K562 (cell line): ENCODE measurements at regions not wholly inside any gene's neighbourhood (a gene's known extent, or its start where the extent isn't known, plus 50 kb on each side); places are given as distances from the start of the nearest gene placed in this dataset.

Experiments used
- ATAC-seq: fragments of 200-7000 bp; cut with Tn5 transposase; 3 replicates; pipeline ENCODE4 v1.9.1; 2020; ENCODE audit warnings: moderate library complexity
- BruUV-seq: library from RNA; stranded (reverse); fragments of 400-500 nt; replicated peaks from 2 replicates; lab custom pipeline; 2021; lab: Mats Ljungman, UMichigan
- CTCF ChIA-PET: fragments of 300-600 bp; formaldehyde crosslinking; extraction: SDS; loops from one replicate; lab custom pipeline; 2021; ENCODE audit warnings: low intra/inter-chr PET ratio; lab: Yijun Ruan, JAX
- POLR2A ChIA-PET: fragments of 300-600, 350-650 bp; sonication (Branson Sonifier 250); formaldehyde crosslinking; extraction: SDS; loops from one replicate; lab custom pipeline; 2021; ENCODE audit warnings: antibody characterized with exemption, inconsistent platforms; lab: Yijun Ruan, JAX
- DNase-seq, 4 experiments: peaks; one replicate each; pipeline versions ENCODE4 v3.0.0 to v3.0.0-alpha.2; 2011 to 2018; ENCODE audit warnings: low spot score in 3 of 4, mixed read lengths in 3 of 4; ENCODE audit errors: extremely low read depth in 1 of 4
- FAIRE-seq: peaks from 2 replicates; lab custom pipeline; 2011; peaks lifted over from hg19 to GRCh38; lab: Jason Lieb, UNC
- H2AFZ ChIP-seq: 2 replicates; pipeline ENCODE4 v1.6.0; 2011; ENCODE audit warnings: low read depth, low read length, control low read depth, inconsistent platforms
- H3K27ac ChIP-seq: fragments of 200-600 bp; 3 replicates; pipeline ENCODE4 v1.8.0; 2011; ENCODE audit warnings: low read depth, mild to moderate bottlenecking, control low read depth, inconsistent platforms, low read length, moderate library complexity, mixed read lengths; ENCODE audit errors: extremely low read depth
- H3K27me3 ChIP-seq, 2 experiments: fragments of 300-600 bp in 1 of 2; 2 replicates in 1 of 2; 3 replicates in 1 of 2; pipeline versions ENCODE4 v1.6.0 to v1.8.0; 2011; ENCODE audit warnings: inconsistent platforms in 2 of 2, low read length in 2 of 2, mild to moderate bottlenecking in 1 of 2, mixed read lengths in 1 of 2, moderate library complexity in 1 of 2; ENCODE audit not compliant: control insufficient read depth in 2 of 2, insufficient read depth in 2 of 2
- H3K36me3 ChIP-seq: fragments of 300-600 bp; 3 replicates; pipeline ENCODE4 v1.8.0; 2011; ENCODE audit warnings: mild to moderate bottlenecking, low read length, inconsistent platforms; ENCODE audit not compliant: control insufficient read depth, insufficient read depth
- H3K4me1 ChIP-seq, 2 experiments: fragments of 200-600 bp in 1 of 2; replicated peaks in 1 of 2; 2 replicates in 1 of 2; 3 replicates in 1 of 2; pipeline versions ENCODE4 v1.5.1 to v1.8.0; 2011; ENCODE audit warnings: inconsistent platforms in 2 of 2, low read length in 2 of 2, mild to moderate bottlenecking in 1 of 2, mixed read lengths in 1 of 2, moderate library complexity in 1 of 2; ENCODE audit not compliant: control insufficient read depth in 2 of 2, insufficient read depth in 2 of 2
- H3K4me2 ChIP-seq: 2 replicates; pipeline ENCODE4 v1.6.1; 2011; ENCODE audit warnings: low read length, control low read depth, inconsistent platforms, mixed read lengths; ENCODE audit not compliant: insufficient read depth
- H3K4me3 ChIP-seq: fragments of 200-600 bp; sonication (generic), shearing (Covaris generic); 2 replicates; pipeline ENCODE4 v1.5.1; 2016; ENCODE audit warnings: control low read depth, inconsistent platforms
- H3K79me2 ChIP-seq: fragments of 200-600 bp; 3 replicates; pipeline ENCODE4 v1.8.0; 2011; ENCODE audit warnings: low read length, inconsistent platforms; ENCODE audit not compliant: control insufficient read depth, insufficient read depth
- H3K9ac ChIP-seq, 2 experiments: 2 replicates each; pipeline versions ENCODE4 v1.6.0 to v1.6.1; 2011; ENCODE audit warnings: low read depth in 2 of 2, low read length in 2 of 2, control low read depth in 1 of 2, inconsistent platforms in 1 of 2, mild to moderate bottlenecking in 1 of 2, mixed read lengths in 1 of 2; ENCODE audit not compliant: insufficient read depth in 1 of 2
- H3K9me1 ChIP-seq: one replicate; pipeline ENCODE4 v1.6.0; 2011; ENCODE audit warnings: inconsistent platforms, mild to moderate bottlenecking, low read length, moderate library complexity; ENCODE audit not compliant: control insufficient read depth, insufficient read depth
- H3K9me3 ChIP-seq: replicated peaks from 2 replicates; pipeline ENCODE4 v1.5.1; 2011; ENCODE audit warnings: low read depth, low read length, inconsistent platforms; ENCODE audit not compliant: control insufficient read depth, insufficient read depth
- H4K20me1 ChIP-seq: replicated peaks from 2 replicates; pipeline ENCODE4 v1.6.1; 2011; ENCODE audit warnings: low read length, inconsistent platforms, mixed read lengths; ENCODE audit not compliant: control insufficient read depth, insufficient read depth
- C11orf30 ChIP-seq: fragments of 450-650 bp; IDR thresholded peaks from 2 replicates; pipeline ENCODE4 v1.6.1; 2016; ENCODE audit warnings: low read depth, mild to moderate bottlenecking
- ELK1 ChIP-seq: sonication (generic); formaldehyde crosslinking; IDR thresholded peaks from 2 replicates; pipeline ENCODE4 v1.8.1; 2022; ENCODE audit warnings: missing genetic modification reagents
- L3MBTL2 ChIP-seq: fragments of 450-650 bp; IDR thresholded peaks from 2 replicates; pipeline ENCODE4 v1.6.1; 2016; ENCODE audit warnings: mild to moderate bottlenecking, moderate library complexity
- NCOA1 ChIP-seq: fragments of 450-650 bp; IDR thresholded peaks from 2 replicates; pipeline ENCODE4 v1.6.1; 2016; ENCODE audit warnings: low read depth
- ZEB2 ChIP-seq: fragments of 450-650 bp; IDR thresholded peaks from 2 replicates; pipeline ENCODE4 v1.6.1; 2016
- ZNF830 ChIP-seq: fragments of 250-450 bp; sonication (Bioruptor Pico); IDR thresholded peaks from 2 replicates; pipeline ENCODE4 v1.5.0; 2021; ENCODE audit warnings: mild to moderate bottlenecking
- WGBS: fragments of 100-300 bp; shearing (Covaris generic); methylation state at CpG from one replicate; pipeline ENCODE4 v1.1.6; 2016; ENCODE audit warnings: low coverage, mixed read lengths; ENCODE audit not compliant: insufficient coverage; ENCODE audit errors: missing lambda C conversion rate; 5-methylcytosine and 5-hydroxymethylcytosine counted together
- in situ Hi-C: fragments of 300-500 bp; cut with MboI; formaldehyde crosslinking; loops from 4 replicates; pipeline ENCODE4 v1.15.0; 2018; ENCODE audit warnings: inconsistent platforms, mixed read lengths
- intact Hi-C: fragments of 100-400 bp; cut with micrococcal nuclease; formaldehyde crosslinking; loops from 2 replicates; pipeline ENCODE4 v1.14.2; 2022
- TF ChIP-seq, protein P1 (sequence below), 2 experiments: fragments of 450-650 bp in 1 of 2; sonication (generic) in 1 of 2; formaldehyde crosslinking in 1 of 2; IDR thresholded peaks in 1 of 2; conservative IDR thresholded peaks in 1 of 2; 2 replicates each; pipeline versions ENCODE4 v1.6.1 to v1.8.1; 2016 to 2023; ENCODE audit warnings: mild to moderate bottlenecking in 2 of 2, moderate library complexity in 2 of 2, inconsistent platforms in 1 of 2, missing genetic modification reagents in 1 of 2
- TF ChIP-seq, protein P2 (sequence below): fragments of 450-650 bp; IDR thresholded peaks from 2 replicates; pipeline ENCODE4 v1.6.1; 2018; ENCODE audit warnings: mild to moderate bottlenecking, low read depth; ENCODE audit not compliant: partially characterized antibody
- TF ChIP-seq, protein P3 (sequence below): fragments of 250-450 bp; sonication (Bioruptor Pico); IDR thresholded peaks from 2 replicates; pipeline ENCODE4 v1.5.0; 2021; ENCODE audit warnings: mild to moderate bottlenecking, moderate library complexity

- H3K36me3 ChIP-seq = no peaks in the 10 kb centered on the region
- no peaks in the 10 kb centered on the region for H3K27me3 ChIP-seq
- ATAC-seq (no peak), DNase-seq (no peak), FAIRE-seq (no peak)
- BruUV-seq = no TSS peak
- no peak overlapping the region for H3K4me2 ChIP-seq
- ChIA-PET CTCF (no interaction called here), POLR2A (no interaction called here)
- H3K4me1 ChIP-seq = no peaks in the 10 kb centered on the region
- H4K20me1 ChIP-seq = no peaks in the 10 kb centered on the region
- no peaks in the 10 kb centered on the region for H3K9me3 ChIP-seq
- no peaks in the 10 kb centered on the region for H3K9me1 ChIP-seq
- H2AFZ ChIP-seq = no peak overlapping the region
- no peak for TF ChIP-seq NCOA1
- H3K27ac ChIP-seq = no peak overlapping the region
- no peak overlapping the region for H3K4me3 ChIP-seq
- no peak overlapping the region for H3K9ac ChIP-seq
- H3K79me2 ChIP-seq = no peaks in the 10 kb centered on the region
- in situ Hi-C loops = no loop called here
- intact Hi-C loops = no loop called here
- WGBS = 0% methylated on average over 9 of the region's 10 CpGs
Observed at GRCh38 chr4:13703096-13703495, 75.6 kb upstream of the BOD1L1 start.

- Histone ChIP-seq H3K27ac (no peak overlapping the region), H3K9ac (no peak overlapping the region), H3K27me3 (no peaks in the 10 kb centered on the region), H3K4me1 (no peaks in the 10 kb centered on the region), H3K36me3 (no peaks in the 10 kb centered on the region), H3K9me3 (no peaks in the 10 kb centered on the region), H2AFZ (no peak overlapping the region), H3K4me2 (no peak overlapping the region), H4K20me1 (no peaks in the 10 kb centered on the region), H3K4me3 (no peak overlapping the region), H3K9me1 (no peaks in the 10 kb centered on the region), H3K79me2 (no peaks in the 10 kb centered on the region)
- in situ Hi-C loops = no loop called here
- intact Hi-C loops = no loop called here
- no TSS peak for BruUV-seq
- DNase-seq (no peak), ATAC-seq (no peak), FAIRE-seq (no peak)
- 0% methylated on average over 2 of the region's 2 CpGs for WGBS
- CTCF ChIA-PET = no interaction called here
- POLR2A ChIA-PET = no interaction called here
- TF ChIP-seq ZNF830 (CRISPR knock-in tag) = no peak
- TF ChIP-seq ZEB2 = no peak
- TF ChIP-seq, protein P1, sequence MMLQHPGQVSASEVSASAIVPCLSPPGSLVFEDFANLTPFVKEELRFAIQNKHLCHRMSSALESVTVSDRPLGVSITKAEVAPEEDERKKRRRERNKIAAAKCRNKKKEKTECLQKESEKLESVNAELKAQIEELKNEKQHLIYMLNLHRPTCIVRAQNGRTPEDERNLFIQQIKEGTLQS (IDR thresholded peaks at IDR 0.05) = no peak
- TF ChIP-seq, protein P1 (CRISPR knock-in tag; conservative IDR thresholded peaks at IDR 0.05) = no peak
- TF ChIP-seq ELK1 (CRISPR knock-in tag) = no peak
- no peak for TF ChIP-seq C11orf30
- TF ChIP-seq NCOA1 = no peak
- TF ChIP-seq, protein P2, sequence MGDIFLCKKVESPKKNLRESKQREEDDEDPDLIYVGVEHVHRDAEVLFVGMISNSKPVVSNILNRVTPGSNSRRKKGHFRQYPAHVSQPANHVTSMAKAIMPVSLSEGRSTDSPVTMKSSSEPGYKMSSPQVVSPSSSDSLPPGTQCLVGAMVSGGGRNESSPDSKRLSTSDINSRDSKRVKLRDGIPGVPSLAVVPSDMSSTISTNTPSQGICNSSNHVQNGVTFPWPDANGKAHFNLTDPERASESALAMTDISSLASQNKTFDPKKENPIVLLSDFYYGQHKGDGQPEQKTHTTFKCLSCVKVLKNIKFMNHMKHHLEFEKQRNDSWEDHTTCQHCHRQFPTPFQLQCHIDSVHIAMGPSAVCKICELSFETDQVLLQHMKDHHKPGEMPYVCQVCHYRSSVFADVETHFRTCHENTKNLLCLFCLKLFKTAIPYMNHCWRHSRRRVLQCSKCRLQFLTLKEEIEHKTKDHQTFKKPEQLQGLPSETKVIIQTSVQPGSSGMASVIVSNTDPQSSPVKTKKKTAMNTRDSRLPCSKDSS = no peak
- TF ChIP-seq L3MBTL2 = no peak
- TF ChIP-seq, protein P3, sequence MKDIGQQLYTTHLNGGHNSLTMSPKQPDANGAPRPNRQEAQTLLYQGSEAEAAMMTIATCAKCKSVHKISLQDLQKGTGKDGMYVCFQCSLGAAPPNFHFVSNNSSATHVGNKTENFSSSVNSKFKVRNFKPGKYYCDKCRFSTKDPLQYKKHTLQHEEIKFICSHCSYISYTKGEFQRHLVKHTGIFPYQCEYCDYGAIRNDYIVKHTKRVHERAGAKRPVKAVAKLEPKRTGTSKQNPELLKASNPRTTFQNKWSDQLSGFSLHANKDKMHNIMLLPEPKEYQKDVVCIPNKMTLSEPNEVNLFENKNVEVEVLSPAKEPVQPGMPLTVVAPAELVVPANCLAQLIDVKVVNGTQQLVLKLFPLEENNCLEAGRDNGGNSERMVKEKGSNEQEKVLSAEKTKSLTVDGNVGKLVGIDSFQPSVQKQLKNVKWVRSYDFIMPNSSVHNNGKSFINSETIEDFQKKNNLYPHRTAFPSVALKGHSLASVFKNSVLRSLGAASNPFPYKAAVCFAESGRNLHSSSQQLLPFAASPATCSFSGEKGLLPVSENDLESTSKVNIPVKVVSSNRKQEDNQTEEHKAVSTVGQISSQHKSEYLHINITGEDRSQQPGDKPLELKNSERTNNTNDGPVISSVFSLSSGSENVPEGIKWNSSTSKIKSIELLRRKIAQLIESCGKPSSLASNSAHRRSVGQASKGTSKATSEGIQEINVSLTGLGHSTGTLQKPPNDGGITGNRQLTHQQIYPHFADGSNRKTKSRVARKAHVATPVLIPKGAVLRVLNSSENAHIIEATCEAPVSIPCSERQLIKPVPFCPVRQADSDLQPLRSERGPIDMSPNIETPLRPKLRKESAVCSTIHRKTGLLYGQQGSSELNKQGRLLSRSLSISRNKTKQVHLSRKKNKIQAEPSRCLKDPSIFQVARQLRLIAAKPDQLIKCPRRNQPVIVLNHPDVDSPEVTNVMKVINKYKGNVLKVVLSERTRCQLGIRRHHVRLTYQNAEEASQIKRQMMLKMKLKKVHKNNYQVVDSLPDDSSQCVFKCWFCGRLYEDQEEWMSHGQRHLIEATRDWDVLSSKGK (CRISPR knock-in tag) = no peak
Observed at GRCh38 chr4:13704035-13704434, 76.5 kb upstream of the BOD1L1 start.
